NCI-H187 (cell line): ENCODE measurements at regions not wholly inside any gene's neighbourhood (a gene's known extent, or its start where the extent isn't known, plus 50 kb on each side); places are given as distances from the start of the nearest gene placed in this dataset.

Experiments used
- DNase-seq, 2 experiments: peaks; one replicate each; lab custom pipeline; 2025; lab: John Stamatoyannopoulos, UW

GRCh38 chr3:118810499-118811035, 224.1 kb downstream of the IGSF11 start:
- DNase-seq = no peak

GRCh38 chr3:118811236-118811732, 223.4 kb downstream of the IGSF11 start:
- DNase-seq = no peak

- DNase-seq = no peak
Measured at GRCh38 chr3:118813472-118813871, 221.2 kb downstream of the IGSF11 start.

- DNase-seq = peak; percentile 13 to 30
Measured at GRCh38 chr3:118817748-118818165, 216.9 kb downstream of the IGSF11 start.

GRCh38 chr3:118818386-118818785, 216.3 kb downstream of the IGSF11 start:
- no peak for DNase-seq

- DNase-seq = no peak
Measured at GRCh38 chr3:118823626-118824025, 211.0 kb downstream of the IGSF11 start.

- DNase-seq = no peak
Measured at GRCh38 chr3:118827446-118827845, 207.2 kb downstream of the IGSF11 start.

GRCh38 chr3:118828351-118828750, 206.3 kb downstream of the IGSF11 start:
- DNase-seq = no peak

GRCh38 chr3:118833075-118833474, 201.6 kb downstream of the IGSF11 start:
- DNase-seq = no peak

GRCh38 chr3:118838871-118839270, 195.8 kb downstream of the IGSF11 start:
- DNase-seq = no peak

GRCh38 chr3:118842147-118842863, 192.3 kb downstream of the IGSF11 start:
- no peak for DNase-seq

GRCh38 chr3:118846176-118846575, 188.5 kb downstream of the IGSF11 start:
- no peak for DNase-seq
